Gastroesophageal sphincter (tissue), 3 donors: ENCODE measurements at regions not wholly inside any gene's neighbourhood (a gene's known extent, or its start where the extent isn't known, plus 50 kb on each side); places are given as distances from the start of the nearest gene placed in this dataset.

Experiments used
- CTCF ChIP-seq, 4 experiments: fragments of 200-600 bp in 2 of 4; fragments of 450-650 bp in 2 of 4; sonication (generic) in 1 of 4; IDR thresholded peaks; one replicate each; pipeline ENCODE4 v1.5.1; 2017 to 2019; ENCODE audit warnings: antibody characterized with exemption in 4 of 4, mild to moderate bottlenecking in 2 of 4, moderate library complexity in 2 of 4
- POLR2A ChIP-seq, 2 donors: fragments of 450-650 bp; IDR thresholded peaks; one replicate each; pipeline ENCODE4 v1.6.1; 2017; ENCODE audit warnings: antibody characterized with exemption in 2 of 2, mild to moderate bottlenecking in 2 of 2, moderate library complexity in 1 of 2

- no peak for TF ChIP-seq CTCF (IDR thresholded peaks at IDR 0.05)
- TF ChIP-seq POLR2A (IDR thresholded peaks at IDR 0.05), result no peak
These were observed 1906.2 kb downstream of the NCAM2 start for GRCh38 chr21:22904385-22904784.
